ENCODE measurements at regions not wholly inside any gene's neighbourhood (a gene's known extent, or its start where the extent isn't known, plus 50 kb on each side); places are given as distances from the start of the nearest gene placed in this dataset.

DNA sequence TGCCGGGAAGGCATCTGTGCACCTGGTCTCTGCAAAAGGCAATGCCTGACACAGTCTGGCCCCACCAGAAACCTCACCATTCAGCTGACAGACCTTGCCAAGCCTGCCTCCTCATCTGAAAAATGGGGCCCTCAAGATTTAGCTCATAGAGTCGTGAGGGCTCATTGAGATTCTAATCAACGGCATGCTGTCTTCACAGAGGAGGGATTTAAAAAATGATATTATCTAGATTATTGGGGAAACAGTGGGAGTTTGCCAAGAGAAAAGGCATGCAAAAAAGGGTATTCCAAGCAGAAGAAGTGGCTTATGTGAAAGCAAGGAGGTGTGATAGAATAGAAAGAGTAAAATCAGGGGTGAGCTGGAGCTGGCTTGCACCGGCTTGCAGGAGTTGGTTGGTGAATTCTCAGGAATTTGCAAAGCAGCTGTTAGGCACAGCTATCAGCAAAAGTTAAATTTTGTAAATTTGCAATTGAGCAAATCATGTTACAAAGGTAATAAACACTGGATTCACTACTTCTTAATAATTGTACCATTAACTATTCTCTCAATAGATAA is 91.7 kb upstream of the WNT4 start:
- peak overlapping the region; percentile 13 for H3K27ac ChIP-seq (ENCODE audit: low read depth, low read length)
- no peaks in the 10 kb centered on the region for H3K9me3 ChIP-seq (ENCODE audit: control insufficient read depth, insufficient read depth, low read length)
- no peak overlapping the region for H3K4me3 ChIP-seq (ENCODE audit: low read depth, low read length)
- no peak overlapping the region for H3K9ac ChIP-seq (ENCODE audit: low read depth, low read length)
- no peaks in the 10 kb centered on the region for H3K27me3 ChIP-seq (ENCODE audit: control insufficient read depth, insufficient read depth, low read length)
- no peaks in the 10 kb centered on the region for H3K36me3 ChIP-seq (ENCODE audit: control insufficient read depth, insufficient read depth, low read length)
- H3K4me1 ChIP-seq (ENCODE audit: control insufficient read depth, insufficient read depth, low read length): peaks cover 19% of the 10 kb centered on the region

GRCh38 chr1:22236166-22236565 is 93.3 kb upstream of the WNT4 start:
- Histone ChIP-seq H3K36me3 (ENCODE audit: control insufficient read depth, insufficient read depth, low read length) (no peaks in the 10 kb centered on the region), H3K9me3 (ENCODE audit: control insufficient read depth, insufficient read depth, low read length) (no peaks in the 10 kb centered on the region), H3K4me1 (ENCODE audit: control insufficient read depth, insufficient read depth, low read length) (peaks cover 18% of the 10 kb centered on the region), H3K9ac (ENCODE audit: low read depth, low read length) (no peak overlapping the region), H3K27me3 (ENCODE audit: control insufficient read depth, insufficient read depth, low read length) (no peaks in the 10 kb centered on the region), H3K4me3 (ENCODE audit: low read depth, low read length) (no peak overlapping the region), H3K27ac (ENCODE audit: low read depth, low read length) (no peak overlapping the region)

- H3K27me3 ChIP-seq (ENCODE audit: control insufficient read depth, insufficient read depth, low read length): no peaks in the 10 kb centered on the region
- no peaks in the 10 kb centered on the region for H3K9me3 ChIP-seq (ENCODE audit: control insufficient read depth, insufficient read depth, low read length)
- H3K9ac ChIP-seq (ENCODE audit: low read depth, low read length): no peak overlapping the region
- H3K27ac ChIP-seq (ENCODE audit: low read depth, low read length): no peak overlapping the region
- no peak overlapping the region for H3K4me3 ChIP-seq (ENCODE audit: low read depth, low read length)
- H3K4me1 ChIP-seq (ENCODE audit: control insufficient read depth, insufficient read depth, low read length): peaks cover 18% of the 10 kb centered on the region
- no peaks in the 10 kb centered on the region for H3K36me3 ChIP-seq (ENCODE audit: control insufficient read depth, insufficient read depth, low read length)
These were observed 94.0 kb upstream of the WNT4 start for GRCh38 chr1:22236900-22237299.

DNA sequence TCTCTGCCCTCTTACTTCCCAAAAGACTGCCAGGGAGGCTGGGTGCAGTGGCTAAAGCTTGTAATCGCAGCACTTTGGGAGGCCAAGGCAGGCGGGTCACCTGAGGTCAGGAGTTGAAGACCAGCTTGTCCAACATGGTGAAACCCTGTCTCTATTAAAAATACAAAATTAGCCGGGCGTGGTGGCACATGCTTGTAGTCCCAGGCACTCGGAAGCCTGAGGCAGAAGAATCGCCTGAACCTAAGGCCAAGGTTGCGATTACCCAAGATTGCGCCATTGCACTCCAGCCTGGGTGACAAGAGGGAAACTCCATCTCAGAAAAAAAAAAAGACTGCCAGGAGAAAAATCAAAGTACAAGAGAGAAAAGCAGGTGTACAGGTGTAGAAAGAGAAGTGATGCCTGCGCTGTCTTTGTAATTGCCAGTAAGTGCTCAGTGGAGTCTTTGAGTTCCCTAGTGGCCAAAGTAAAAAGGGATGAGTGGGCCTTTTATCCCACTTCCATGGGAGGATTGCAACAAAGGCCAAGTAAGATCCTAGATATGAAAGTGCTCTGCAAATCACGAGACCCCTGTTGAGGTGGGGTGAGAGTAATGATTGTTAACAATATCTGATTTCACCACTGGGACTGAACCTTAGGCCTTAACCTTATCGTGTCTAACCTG is 94.7 kb upstream of the WNT4 start:
- Histone ChIP-seq H3K27ac (ENCODE audit: low read depth, low read length) (no peak overlapping the region), H3K4me1 (ENCODE audit: control insufficient read depth, insufficient read depth, low read length) (peaks cover 18% of the 10 kb centered on the region), H3K27me3 (ENCODE audit: control insufficient read depth, insufficient read depth, low read length) (no peaks in the 10 kb centered on the region), H3K9me3 (ENCODE audit: control insufficient read depth, insufficient read depth, low read length) (no peaks in the 10 kb centered on the region), H3K9ac (ENCODE audit: low read depth, low read length) (no peak overlapping the region), H3K4me3 (ENCODE audit: low read depth, low read length) (no peak overlapping the region), H3K36me3 (ENCODE audit: control insufficient read depth, insufficient read depth, low read length) (no peaks in the 10 kb centered on the region)

GRCh38 chr1:22238356-22239224 is 95.7 kb upstream of the WNT4 start:
- H3K36me3 ChIP-seq (ENCODE audit: control insufficient read depth, insufficient read depth, low read length): no peaks in the 10 kb centered on the region
- H3K9me3 ChIP-seq (ENCODE audit: control insufficient read depth, insufficient read depth, low read length): no peaks in the 10 kb centered on the region
- no peak overlapping the region for H3K27ac ChIP-seq (ENCODE audit: low read depth, low read length)
- H3K27me3 ChIP-seq (ENCODE audit: control insufficient read depth, insufficient read depth, low read length): no peaks in the 10 kb centered on the region
- no peak overlapping the region for H3K4me3 ChIP-seq (ENCODE audit: low read depth, low read length)
- H3K4me1 ChIP-seq (ENCODE audit: control insufficient read depth, insufficient read depth, low read length): peaks cover 18% of the 10 kb centered on the region
- no peak overlapping the region for H3K9ac ChIP-seq (ENCODE audit: low read depth, low read length)

DNA sequence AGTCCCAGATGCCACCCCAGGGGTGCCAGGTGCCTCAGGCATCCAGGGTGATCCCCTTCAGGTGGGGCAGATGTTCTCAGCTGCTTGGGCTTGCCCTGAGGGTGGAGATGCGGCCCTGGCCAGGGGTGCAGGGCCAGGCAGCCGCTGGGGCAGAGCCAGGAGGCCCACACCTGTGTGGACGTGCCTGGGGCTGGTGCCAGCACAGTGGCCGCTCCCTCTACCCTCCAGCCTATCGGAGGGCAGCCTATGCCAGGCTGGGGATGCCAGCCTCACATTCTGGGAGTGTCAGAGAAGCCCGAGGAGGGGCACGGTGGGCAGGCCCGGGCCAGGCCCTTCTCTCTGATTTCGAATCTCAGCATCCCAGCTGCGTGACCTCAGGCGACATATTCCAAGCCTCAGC is 96.5 kb upstream of the WNT4 start:
- Histone ChIP-seq H3K27ac (ENCODE audit: low read depth, low read length) (no peak overlapping the region), H3K4me3 (ENCODE audit: low read depth, low read length) (no peak overlapping the region), H3K9ac (ENCODE audit: low read depth, low read length) (no peak overlapping the region), H3K27me3 (ENCODE audit: control insufficient read depth, insufficient read depth, low read length) (no peaks in the 10 kb centered on the region), H3K9me3 (ENCODE audit: control insufficient read depth, insufficient read depth, low read length) (no peaks in the 10 kb centered on the region), H3K4me1 (ENCODE audit: control insufficient read depth, insufficient read depth, low read length) (peaks cover 14% of the 10 kb centered on the region), H3K36me3 (ENCODE audit: control insufficient read depth, insufficient read depth, low read length) (no peaks in the 10 kb centered on the region)

- peaks cover 10% of the 10 kb centered on the region for H3K4me1 ChIP-seq (ENCODE audit: control insufficient read depth, insufficient read depth, low read length)
- H3K9me3 ChIP-seq (ENCODE audit: control insufficient read depth, insufficient read depth, low read length): no peaks in the 10 kb centered on the region
- H3K36me3 ChIP-seq (ENCODE audit: control insufficient read depth, insufficient read depth, low read length): no peaks in the 10 kb centered on the region
- H3K9ac ChIP-seq (ENCODE audit: low read depth, low read length): no peak overlapping the region
- H3K4me3 ChIP-seq (ENCODE audit: low read depth, low read length): no peak overlapping the region
- no peaks in the 10 kb centered on the region for H3K27me3 ChIP-seq (ENCODE audit: control insufficient read depth, insufficient read depth, low read length)
- no peak overlapping the region for H3K27ac ChIP-seq (ENCODE audit: low read depth, low read length)
These were observed 98.4 kb upstream of the WNT4 start for GRCh38 chr1:22241250-22241649.

DNA sequence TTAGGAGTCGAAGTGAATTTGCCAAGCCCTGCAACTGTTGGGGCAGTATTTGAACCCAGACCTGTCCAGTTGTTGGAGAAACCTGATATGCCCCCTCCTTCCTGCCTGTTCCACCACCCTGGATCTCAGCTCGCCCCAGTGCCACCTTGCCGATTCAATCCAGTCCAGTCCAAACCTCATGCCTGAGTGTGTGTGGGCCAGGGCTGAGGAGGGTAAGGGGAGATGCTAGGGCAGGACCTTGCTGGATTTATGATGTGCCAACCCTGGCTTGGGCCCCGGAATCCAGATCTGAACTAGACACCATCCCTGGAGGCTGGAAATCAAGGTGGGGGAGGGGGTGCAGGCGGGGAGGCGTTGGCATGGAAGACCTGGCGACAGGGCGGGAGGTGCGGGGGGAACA is 98.9 kb upstream of the WNT4 start:
- Histone ChIP-seq H3K36me3 (ENCODE audit: control insufficient read depth, insufficient read depth, low read length) (no peaks in the 10 kb centered on the region), H3K4me1 (ENCODE audit: control insufficient read depth, insufficient read depth, low read length) (peaks cover 15% of the 10 kb centered on the region), H3K4me3 (ENCODE audit: low read depth, low read length) (no peak overlapping the region), H3K27me3 (ENCODE audit: control insufficient read depth, insufficient read depth, low read length) (no peaks in the 10 kb centered on the region), H3K9me3 (ENCODE audit: control insufficient read depth, insufficient read depth, low read length) (no peaks in the 10 kb centered on the region), H3K9ac (ENCODE audit: low read depth, low read length) (no peak overlapping the region), H3K27ac (ENCODE audit: low read depth, low read length) (no peak overlapping the region)

GRCh38 chr1:22245100-22245650 is 102.3 kb upstream of the WNT4 start:
- H3K4me3 ChIP-seq (ENCODE audit: low read depth, low read length): no peak overlapping the region
- H3K9me3 ChIP-seq (ENCODE audit: control insufficient read depth, insufficient read depth, low read length): no peaks in the 10 kb centered on the region
- H3K4me1 ChIP-seq (ENCODE audit: control insufficient read depth, insufficient read depth, low read length): peaks cover 15% of the 10 kb centered on the region
- H3K27me3 ChIP-seq (ENCODE audit: control insufficient read depth, insufficient read depth, low read length): no peaks in the 10 kb centered on the region
- H3K27ac ChIP-seq (ENCODE audit: low read depth, low read length): peak overlapping the region; percentile 35
- H3K9ac ChIP-seq (ENCODE audit: low read depth, low read length): no peak overlapping the region
- H3K36me3 ChIP-seq (ENCODE audit: control insufficient read depth, insufficient read depth, low read length): no peaks in the 10 kb centered on the region

DNA sequence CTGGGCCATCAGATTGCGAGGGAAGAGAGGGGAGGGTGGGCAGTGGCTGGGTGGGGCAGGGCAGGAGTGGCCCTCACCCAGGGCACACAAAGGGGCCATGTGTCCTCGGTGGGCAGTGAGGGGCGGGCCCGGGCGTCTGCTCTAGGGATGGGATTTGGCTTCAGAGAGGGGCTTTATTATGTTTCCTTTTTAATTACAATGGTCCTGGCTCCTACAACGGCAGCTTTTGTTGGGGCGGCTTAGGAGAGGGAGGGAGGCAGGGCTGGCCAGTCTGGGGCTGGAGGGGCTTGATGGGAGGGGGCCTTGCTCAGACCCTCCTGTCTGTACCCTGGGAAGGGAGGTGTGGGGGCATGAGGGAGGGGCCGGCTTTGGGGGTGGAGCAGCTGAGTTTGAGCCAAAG is 102.8 kb upstream of the WNT4 start:
- H3K4me3 ChIP-seq (ENCODE audit: low read depth, low read length): no peak overlapping the region
- no peaks in the 10 kb centered on the region for H3K36me3 ChIP-seq (ENCODE audit: control insufficient read depth, insufficient read depth, low read length)
- H3K4me1 ChIP-seq (ENCODE audit: control insufficient read depth, insufficient read depth, low read length): peaks cover 21% of the 10 kb centered on the region
- H3K9me3 ChIP-seq (ENCODE audit: control insufficient read depth, insufficient read depth, low read length): no peaks in the 10 kb centered on the region
- H3K27ac ChIP-seq (ENCODE audit: low read depth, low read length): peak overlapping the region; percentile 35
- no peaks in the 10 kb centered on the region for H3K27me3 ChIP-seq (ENCODE audit: control insufficient read depth, insufficient read depth, low read length)
- H3K9ac ChIP-seq (ENCODE audit: low read depth, low read length): no peak overlapping the region

Data from HUES48 (cell line).